Pancreas (tissue), 10 donors: ENCODE measurements at regions not wholly inside any gene's neighbourhood (a gene's known extent, or its start where the extent isn't known, plus 50 kb on each side); places are given as distances from the start of the nearest gene placed in this dataset.

ENCODE experiments used
- ATAC-seq, 4 donors: fragments of 200-7000 bp; cut with Tn5 transposase; one replicate each; pipeline versions ENCODE4 v1.8.0 to v1.9.1; 2020; ENCODE audit warnings: mild to moderate bottlenecking in 4 of 4, moderate library complexity in 4 of 4
- DNase-seq, 6 donors: peaks; one replicate each; pipeline ENCODE4 v3.0.0-alpha.2; 2020
- FAIRE-seq: peaks from 2 replicates; lab custom pipeline; 2012; peaks lifted over from hg19 to GRCh38; lab: Jason Lieb, UNC
- H3K27ac ChIP-seq, 4 donors: fragments of 200-600 bp; sonication (generic); 1 replicate in 3 of 4; 2 replicates in 1 of 4; pipeline versions ENCODE4 v1.5.0 to v1.8.0; 2020
- H3K27me3 ChIP-seq, 4 donors: fragments of 200-600 bp; one replicate each; pipeline ENCODE4 v1.8.0; 2021
- H3K36me3 ChIP-seq, 3 donors: fragments of 200-600 bp; sonication (generic) in 1 of 3; one replicate each; pipeline versions ENCODE4 v1.5.0 to v1.8.0; 2020 to 2021
- H3K4me1 ChIP-seq, 3 donors: fragments of 200-600 bp; one replicate each; pipeline ENCODE4 v1.8.0; 2021
- H3K4me3 ChIP-seq, 4 donors: fragments of 200-600 bp; sonication (generic) in 2 of 4; one replicate each; pipeline versions ENCODE4 v1.5.0 to v1.8.0; 2020 to 2021
- H3K9me3 ChIP-seq, 4 donors: fragments of 200-600 bp; one replicate each; pipeline ENCODE4 v1.8.0; 2021
- WGBS, 2 donors: extraction: QIAGEN DNeasy Blood & Tissue Kit; methylation state at CpG; one replicate each; pipeline ENCODE4 v1.1.7; 2013; 5-methylcytosine and 5-hydroxymethylcytosine counted together
- intact Hi-C, 3 donors: fragments of 100-400 bp; cut with DNase I; formaldehyde crosslinking; loops; one replicate each; pipeline versions ENCODE4 v1.11.1 to v1.14.2; 2022
- TF ChIP-seq, protein P1 (sequence below), 4 donors: fragments of 200-600 bp; sonication (generic) in 3 of 4; IDR thresholded peaks; one replicate each; pipeline versions ENCODE4 v1.5.0 to v1.8.0; 2021; ENCODE audit warnings: antibody characterized with exemption in 4 of 4
- donor health status: healthy with polysubstance abuse.
- donor health status: DM: no; HTN: no; CAD: no; lungs with moderate emphysema.
- donor health status: DM: no; HTN: no; CAD: no.
- donor health status: control.
- donor health status: control.
- donor health status: Bipolar disorder and iron deficiency.
- donor health status: DM: yes; HTN: yes; CAD: no.
- donor health status: DM: no; HTN: no; CAD: no.
- donor health status: DM: no; HTN: no; CAD: no.
- donor health status: DM: yes; HTN: yes; CAD: no.

- intact Hi-C loops = no loop called here
- peaks cover 5 to 24% (median 9%) of the 10 kb centered on the region in 3 donors for H3K4me1 ChIP-seq
These were observed 105.1 kb downstream of the MANEA start for GRCh38 chr6:95682476-95682875.

DNA sequence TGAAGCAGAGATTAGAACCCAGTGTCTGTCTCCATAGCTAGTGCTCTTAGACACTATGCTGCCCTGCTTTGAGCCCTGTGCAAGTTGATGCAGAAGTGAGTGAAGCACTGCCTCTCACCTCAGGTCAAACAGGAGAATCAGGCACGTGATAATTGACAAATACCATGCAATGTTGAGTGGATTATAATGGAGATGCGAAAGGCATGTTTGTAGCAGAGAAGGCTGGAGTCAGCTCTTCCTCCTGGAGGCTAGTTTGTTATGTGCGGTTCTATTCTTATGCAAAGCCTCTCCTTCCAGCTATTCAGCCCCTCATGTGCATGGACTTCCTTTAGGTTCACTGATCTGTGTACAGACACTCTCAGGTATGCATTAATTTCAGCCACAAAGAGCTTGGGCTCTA, 108.5 kb downstream of the MANEA start:
- TF ChIP-seq, protein P1, sequence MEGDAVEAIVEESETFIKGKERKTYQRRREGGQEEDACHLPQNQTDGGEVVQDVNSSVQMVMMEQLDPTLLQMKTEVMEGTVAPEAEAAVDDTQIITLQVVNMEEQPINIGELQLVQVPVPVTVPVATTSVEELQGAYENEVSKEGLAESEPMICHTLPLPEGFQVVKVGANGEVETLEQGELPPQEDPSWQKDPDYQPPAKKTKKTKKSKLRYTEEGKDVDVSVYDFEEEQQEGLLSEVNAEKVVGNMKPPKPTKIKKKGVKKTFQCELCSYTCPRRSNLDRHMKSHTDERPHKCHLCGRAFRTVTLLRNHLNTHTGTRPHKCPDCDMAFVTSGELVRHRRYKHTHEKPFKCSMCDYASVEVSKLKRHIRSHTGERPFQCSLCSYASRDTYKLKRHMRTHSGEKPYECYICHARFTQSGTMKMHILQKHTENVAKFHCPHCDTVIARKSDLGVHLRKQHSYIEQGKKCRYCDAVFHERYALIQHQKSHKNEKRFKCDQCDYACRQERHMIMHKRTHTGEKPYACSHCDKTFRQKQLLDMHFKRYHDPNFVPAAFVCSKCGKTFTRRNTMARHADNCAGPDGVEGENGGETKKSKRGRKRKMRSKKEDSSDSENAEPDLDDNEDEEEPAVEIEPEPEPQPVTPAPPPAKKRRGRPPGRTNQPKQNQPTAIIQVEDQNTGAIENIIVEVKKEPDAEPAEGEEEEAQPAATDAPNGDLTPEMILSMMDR (IDR thresholded peaks at IDR 0.05) = no peak
- Histone ChIP-seq H3K9me3 (no peaks in the 10 kb centered on the region), H3K4me3 (no peak overlapping the region), H3K27me3 (no peaks in the 10 kb centered on the region), H3K4me1 (peaks cover 5 to 31% (median 9%) of the 10 kb centered on the region in 3 donors), H3K27ac (no peak overlapping the region), H3K36me3 (no peaks in the 10 kb centered on the region)
- 77 to 85% methylated on average over 3 of the region's 3 CpGs for WGBS, 2 donors
- no peak for ATAC-seq
- DNase-seq = no peak
- FAIRE-seq = no peak
- intact Hi-C loops = no loop called here

More at GRCh38 chr6:95682476-95682875, 105.1 kb downstream of the MANEA start:
- Histone ChIP-seq H3K36me3 (no peaks in the 10 kb centered on the region), H3K9me3 (no peaks in the 10 kb centered on the region), H3K27me3 (no peaks in the 10 kb centered on the region), H3K4me3 (no peak overlapping the region), H3K27ac (no peak overlapping the region)
- TF ChIP-seq, protein P1 (IDR thresholded peaks at IDR 0.05) = no peak
- FAIRE-seq = no peak
- no peak for DNase-seq
- WGBS, 2 donors = 9 to 12% methylated on average over 1 of the region's 1 CpG
- ATAC-seq = no peak

DNA sequence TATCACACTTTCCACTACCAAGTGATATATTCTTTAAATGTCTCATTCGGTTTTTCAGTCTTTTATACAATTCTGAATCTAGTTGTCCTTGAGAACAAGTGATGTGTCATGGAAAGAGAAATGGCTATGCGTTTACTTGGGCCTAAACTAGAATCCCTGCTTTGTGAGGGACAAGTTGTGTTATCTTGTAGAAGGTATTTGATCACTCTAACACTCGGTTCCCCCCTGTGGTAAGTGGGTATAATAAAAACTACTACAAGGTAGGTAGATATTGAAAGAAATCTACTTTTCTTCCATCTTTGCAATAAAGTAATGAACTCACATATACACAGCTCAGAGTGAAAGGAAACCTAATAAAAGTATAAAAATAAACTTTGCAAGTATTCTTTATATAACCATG, 108.9 kb downstream of the MANEA start:
- Histone ChIP-seq H3K4me3 (no peak overlapping the region), H3K36me3 (no peaks in the 10 kb centered on the region), H3K9me3 (no peaks in the 10 kb centered on the region), H3K27ac (no peak overlapping the region), H3K4me1 (peaks cover 5 to 28% (median 9%) of the 10 kb centered on the region in 3 donors), H3K27me3 (no peaks in the 10 kb centered on the region)
- intact Hi-C loops = no loop called here
- TF ChIP-seq, protein P1 (IDR thresholded peaks at IDR 0.05) = no peak
- FAIRE-seq = no peak
- 37 to 49% methylated on average over 3 of the region's 3 CpGs for WGBS, 2 donors
- DNase-seq = no peak
- no peak for ATAC-seq

DNA sequence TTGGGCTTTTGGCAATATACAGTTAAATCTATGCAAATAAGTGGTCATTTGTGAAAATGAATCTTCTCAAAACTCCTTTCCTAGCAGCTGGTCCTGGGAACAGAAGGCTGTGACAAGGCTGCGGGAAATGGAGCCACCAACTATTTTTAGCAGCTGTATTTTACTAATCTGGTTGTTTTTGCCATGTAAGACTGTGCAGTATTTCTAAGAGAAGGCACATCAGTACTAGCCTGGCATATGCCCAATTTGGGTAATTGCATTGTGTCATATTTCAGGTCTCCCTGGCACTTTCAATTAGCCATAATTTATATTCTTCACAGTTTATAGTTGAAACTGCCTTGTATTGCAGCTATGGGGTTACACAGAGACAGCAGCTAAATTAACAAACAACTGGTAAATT, 109.6 kb downstream of the MANEA start:
- WGBS, 2 donors = 24 to 31% methylated on average over 1 of the region's 1 CpG
- H3K4me3 ChIP-seq = no peak overlapping the region
- H3K9me3 ChIP-seq = no peaks in the 10 kb centered on the region
- H3K36me3 ChIP-seq = no peaks in the 10 kb centered on the region
- intact Hi-C loops = no loop called here
- H3K27me3 ChIP-seq = no peaks in the 10 kb centered on the region
- H3K4me1 ChIP-seq = peaks cover 4 to 23% (median 9%) of the 10 kb centered on the region in 3 donors
- ATAC-seq (peak; percentile 42 to 58 (median 48)), FAIRE-seq (no peak), DNase-seq (no peak)
- H3K27ac ChIP-seq = no peak overlapping the region
- TF ChIP-seq, protein P1 (IDR thresholded peaks at IDR 0.05) = no peak

DNA sequence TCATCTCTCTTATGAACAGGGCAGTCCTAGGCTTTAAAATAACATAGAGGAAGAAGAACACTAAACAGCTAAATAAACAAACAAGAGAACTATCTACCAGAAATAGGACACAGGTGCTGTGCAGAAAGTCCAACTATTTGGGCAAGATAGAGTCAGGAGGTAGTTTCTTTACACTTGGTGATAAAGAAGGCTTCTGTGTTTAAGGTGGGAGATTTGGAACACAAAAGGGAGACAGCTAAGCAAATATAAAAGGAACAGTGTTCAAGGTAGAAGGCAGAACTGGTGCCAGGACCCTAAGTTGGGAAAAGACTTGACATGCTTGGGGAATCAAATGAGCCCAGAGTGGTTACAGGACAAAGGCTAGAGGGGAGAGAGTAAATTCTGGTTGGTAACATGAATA, 110.5 kb downstream of the MANEA start:
- Histone ChIP-seq H3K9me3 (no peaks in the 10 kb centered on the region), H3K4me3 (no peak overlapping the region), H3K27ac (no peak overlapping the region), H3K36me3 (no peaks in the 10 kb centered on the region), H3K4me1 (peaks cover 0 to 17% (median 3%) of the 10 kb centered on the region in 3 donors), H3K27me3 (no peaks in the 10 kb centered on the region)
- intact Hi-C loops = no loop called here
- FAIRE-seq (no peak), DNase-seq (no peak), ATAC-seq (peak in 3 of 4 donors; percentile 28 to 64 (median 62))
- TF ChIP-seq, protein P1 (IDR thresholded peaks at IDR 0.05) = no peak
